Mesothelial cell of epicardium (in vitro differentiated cells): ENCODE measurements at regions not wholly inside any gene's neighbourhood (a gene's known extent, or its start where the extent isn't known, plus 50 kb on each side); places are given as distances from the start of the nearest gene placed in this dataset.

Experiments used
- DNase-seq, 2 experiments: peaks; one replicate each; pipeline ENCODE4 v3.0.0; 2021; ENCODE audit warnings: low spot score in 2 of 2; ENCODE audit not compliant: unreplicated experiment in 2 of 2
- H3K27ac Mint-ChIP-seq: 2 replicates; pipeline ENCODE4 v1.8.0; 2021; ENCODE audit warnings: mixed read lengths
- H3K27me3 Mint-ChIP-seq: 2 replicates; pipeline ENCODE4 v1.8.0; 2021; ENCODE audit warnings: low read depth, mixed read lengths
- H3K36me3 Mint-ChIP-seq: 2 replicates; pipeline ENCODE4 v1.8.0; 2021; ENCODE audit warnings: mixed read lengths
- H3K4me1 Mint-ChIP-seq: 2 replicates; pipeline ENCODE4 v1.8.0; 2021; ENCODE audit warnings: mixed read lengths
- H3K4me3 Mint-ChIP-seq: 2 replicates; pipeline ENCODE4 v1.8.0; 2021; ENCODE audit warnings: mild to moderate bottlenecking, moderate library complexity, mixed read lengths
- H3K9me3 Mint-ChIP-seq: 2 replicates; pipeline ENCODE4 v1.8.0; 2021; ENCODE audit warnings: mixed read lengths
- CTCF ChIP-seq: fragments of 200-600 bp; sonication (generic); IDR thresholded peaks from one replicate; pipeline ENCODE4 v1.5.0; 2021; ENCODE audit warnings: antibody characterized with exemption; ENCODE audit not compliant: unreplicated experiment

GRCh38 chr2:240206630-240207029 is 66.2 kb upstream of the OTOS start:
- TF ChIP-seq CTCF: no peak
- peaks cover 10% of the 10 kb centered on the region for H3K27me3 Mint-ChIP-seq
- no peaks in the 10 kb centered on the region for H3K36me3 Mint-ChIP-seq
- peaks cover 8% of the 10 kb centered on the region for H3K9me3 Mint-ChIP-seq
- no peak for DNase-seq
- H3K27ac Mint-ChIP-seq: no peak overlapping the region
- no peak overlapping the region for H3K4me3 Mint-ChIP-seq
- H3K4me1 Mint-ChIP-seq: peaks cover 17% of the 10 kb centered on the region

DNA sequence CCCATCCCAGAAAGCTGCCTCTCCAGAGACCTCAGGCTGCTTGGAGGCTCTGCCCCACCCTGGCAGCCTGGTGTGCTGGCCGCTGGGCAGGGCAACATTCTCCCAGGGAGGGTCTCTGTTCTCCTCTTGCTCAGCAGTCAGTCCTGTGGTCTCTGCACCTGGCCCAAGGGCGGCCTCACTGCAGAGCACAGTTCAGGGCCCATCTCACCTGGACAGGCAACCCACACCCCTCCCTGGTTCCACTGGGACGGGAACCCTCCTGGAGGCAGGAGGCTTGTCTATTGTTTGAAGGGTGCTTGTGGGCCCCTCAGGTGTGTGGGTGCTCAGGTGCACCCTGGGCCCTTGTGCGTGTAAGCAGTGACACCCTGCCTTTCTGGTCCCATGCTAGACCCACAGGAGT is 67.2 kb upstream of the OTOS start:
- H3K9me3 Mint-ChIP-seq: peaks cover 8% of the 10 kb centered on the region
- DNase-seq: no peak
- no peak for TF ChIP-seq CTCF
- H3K4me3 Mint-ChIP-seq: no peak overlapping the region
- H3K4me1 Mint-ChIP-seq: peaks cover 17% of the 10 kb centered on the region
- peaks cover 10% of the 10 kb centered on the region for H3K27me3 Mint-ChIP-seq
- no peaks in the 10 kb centered on the region for H3K36me3 Mint-ChIP-seq
- no peak overlapping the region for H3K27ac Mint-ChIP-seq

DNA sequence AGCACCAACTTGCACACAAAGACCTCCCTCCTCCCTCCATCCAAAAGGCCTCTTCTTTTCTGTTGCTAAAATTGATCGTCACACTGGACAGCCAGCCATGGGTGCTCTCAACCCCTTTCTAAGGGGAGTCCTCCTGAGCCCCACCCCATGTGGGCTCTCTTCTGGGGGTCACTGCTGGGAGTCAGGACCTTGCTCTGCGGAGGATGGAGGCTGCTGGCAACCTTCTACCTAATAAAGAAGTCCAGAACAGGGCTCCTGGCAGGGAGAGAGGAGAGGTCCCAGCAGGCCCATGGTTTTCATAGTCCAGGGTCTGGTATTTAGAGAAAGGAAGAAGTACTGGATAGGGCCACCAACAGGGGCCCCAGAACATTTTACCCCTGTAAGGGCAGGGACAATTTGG is 67.6 kb upstream of the OTOS start:
- peaks cover 17% of the 10 kb centered on the region for H3K4me1 Mint-ChIP-seq
- peaks cover 10% of the 10 kb centered on the region for H3K27me3 Mint-ChIP-seq
- no peak overlapping the region for H3K27ac Mint-ChIP-seq
- H3K9me3 Mint-ChIP-seq: peaks cover 8% of the 10 kb centered on the region
- no peak overlapping the region for H3K4me3 Mint-ChIP-seq
- H3K36me3 Mint-ChIP-seq: no peaks in the 10 kb centered on the region
- DNase-seq: no peak
- no peak for TF ChIP-seq CTCF

- no peak overlapping the region for H3K4me3 Mint-ChIP-seq
- no peak overlapping the region for H3K27ac Mint-ChIP-seq
- peaks cover 11% of the 10 kb centered on the region for H3K4me1 Mint-ChIP-seq
- no peak for DNase-seq
- H3K36me3 Mint-ChIP-seq: no peaks in the 10 kb centered on the region
- peaks cover 10% of the 10 kb centered on the region for H3K27me3 Mint-ChIP-seq
- no peak for TF ChIP-seq CTCF
- peaks cover 8% of the 10 kb centered on the region for H3K9me3 Mint-ChIP-seq
Measured at GRCh38 chr2:240208631-240209211, 68.3 kb upstream of the OTOS start.

DNA sequence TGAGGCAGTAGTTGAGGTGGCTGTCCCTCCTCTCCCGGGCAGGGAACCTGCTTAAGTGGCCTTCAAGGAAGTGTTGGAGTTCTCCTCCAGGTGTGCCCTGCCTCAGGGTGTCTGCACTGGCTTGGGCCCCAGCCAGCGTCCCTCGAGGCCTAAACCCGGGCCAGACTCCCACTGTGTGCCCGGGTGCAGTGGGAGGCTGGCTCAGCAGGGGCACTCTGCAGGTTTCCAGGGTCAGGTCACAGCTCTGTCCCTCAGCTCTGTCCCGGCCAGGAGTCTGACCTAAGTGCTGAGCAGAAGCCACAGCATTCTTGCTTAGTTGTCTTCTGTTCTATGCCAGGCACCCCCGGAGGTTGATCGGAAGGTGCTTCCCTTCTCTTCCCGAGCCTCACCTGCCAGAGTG is 69.0 kb upstream of the OTOS start:
- peaks cover 10% of the 10 kb centered on the region for H3K27me3 Mint-ChIP-seq
- peaks cover 9% of the 10 kb centered on the region for H3K4me1 Mint-ChIP-seq
- no peak overlapping the region for H3K27ac Mint-ChIP-seq
- DNase-seq: no peak
- no peak for TF ChIP-seq CTCF
- no peak overlapping the region for H3K4me3 Mint-ChIP-seq
- H3K9me3 Mint-ChIP-seq: peaks cover 8% of the 10 kb centered on the region
- H3K36me3 Mint-ChIP-seq: no peaks in the 10 kb centered on the region
